ENCODE measurements at regions not wholly inside any gene's neighbourhood (a gene's known extent, or its start where the extent isn't known, plus 50 kb on each side); places are given as distances from the start of the nearest gene placed in this dataset.

GRCh38 chr7:153370092-153370491 lies 610.5 kb downstream of the ACTR3B start:
- Mint-ChIP-seq H3K4me3 (no peak overlapping the region), H3K27ac (no peak overlapping the region), H3K9me3 (peaks cover 13% of the 10 kb centered on the region), H3K36me3 (ENCODE audit: low read depth) (no peaks in the 10 kb centered on the region), H3K4me1 (ENCODE audit: low read depth) (no peaks in the 10 kb centered on the region), H3K27me3 (no peaks in the 10 kb centered on the region)

GRCh38 chr7:153380636-153381035 lies 621.1 kb downstream of the ACTR3B start:
- Mint-ChIP-seq H3K27me3 (peaks cover 4% of the 10 kb centered on the region), H3K9me3 (peaks cover 7% of the 10 kb centered on the region), H3K4me1 (ENCODE audit: low read depth) (no peaks in the 10 kb centered on the region), H3K4me3 (no peak overlapping the region), H3K36me3 (ENCODE audit: low read depth) (no peaks in the 10 kb centered on the region), H3K27ac (no peak overlapping the region)

- Mint-ChIP-seq H3K36me3 (ENCODE audit: low read depth) (no peaks in the 10 kb centered on the region), H3K4me3 (no peak overlapping the region), H3K27ac (no peak overlapping the region), H3K4me1 (ENCODE audit: low read depth) (no peaks in the 10 kb centered on the region), H3K27me3 (peaks cover 4% of the 10 kb centered on the region), H3K9me3 (peaks cover 7% of the 10 kb centered on the region)
Observed at GRCh38 chr7:153381275-153382040, 621.9 kb downstream of the ACTR3B start.

- peaks cover 13% of the 10 kb centered on the region for H3K9me3 Mint-ChIP-seq
- peaks cover 4% of the 10 kb centered on the region for H3K27me3 Mint-ChIP-seq
- no peaks in the 10 kb centered on the region for H3K36me3 Mint-ChIP-seq (ENCODE audit: low read depth)
Observed at GRCh38 chr7:153382641-153383101, 623.1 kb downstream of the ACTR3B start.

GRCh38 chr7:153383781-153384180 lies 624.2 kb downstream of the ACTR3B start:
- peaks cover 14% of the 10 kb centered on the region for H3K9me3 Mint-ChIP-seq
- no peaks in the 10 kb centered on the region for H3K4me1 Mint-ChIP-seq (ENCODE audit: low read depth)

More at GRCh38 chr7:153382641-153383101, 623.1 kb downstream of the ACTR3B start:
- no peaks in the 10 kb centered on the region for H3K4me1 Mint-ChIP-seq (ENCODE audit: low read depth)
- no peak overlapping the region for H3K27ac Mint-ChIP-seq
- H3K4me3 Mint-ChIP-seq, result no peak overlapping the region

GRCh38 chr7:153385502-153385901 lies 626.0 kb downstream of the ACTR3B start:
- H3K36me3 Mint-ChIP-seq (ENCODE audit: low read depth), result no peaks in the 10 kb centered on the region
- peaks cover 17% of the 10 kb centered on the region for H3K9me3 Mint-ChIP-seq
- no peaks in the 10 kb centered on the region for H3K4me1 Mint-ChIP-seq (ENCODE audit: low read depth)
- H3K27me3 Mint-ChIP-seq, result peaks cover 4% of the 10 kb centered on the region
- no peak overlapping the region for H3K27ac Mint-ChIP-seq
- H3K4me3 Mint-ChIP-seq, result no peak overlapping the region

More at GRCh38 chr7:153383781-153384180, 624.2 kb downstream of the ACTR3B start:
- no peaks in the 10 kb centered on the region for H3K36me3 Mint-ChIP-seq (ENCODE audit: low read depth)
- H3K27ac Mint-ChIP-seq, result no peak overlapping the region
- peaks cover 4% of the 10 kb centered on the region for H3K27me3 Mint-ChIP-seq
- no peak overlapping the region for H3K4me3 Mint-ChIP-seq

- no peaks in the 10 kb centered on the region for H3K27me3 Mint-ChIP-seq
- no peaks in the 10 kb centered on the region for H3K4me1 Mint-ChIP-seq (ENCODE audit: low read depth)
- H3K27ac Mint-ChIP-seq, result no peak overlapping the region
- H3K9me3 Mint-ChIP-seq, result peaks cover 27% of the 10 kb centered on the region
- H3K36me3 Mint-ChIP-seq (ENCODE audit: low read depth), result no peaks in the 10 kb centered on the region
- no peak overlapping the region for H3K4me3 Mint-ChIP-seq
Observed at GRCh38 chr7:153386556-153386955, 627.0 kb downstream of the ACTR3B start.

- no peaks in the 10 kb centered on the region for H3K27me3 Mint-ChIP-seq
- H3K27ac Mint-ChIP-seq, result no peak overlapping the region
- H3K4me3 Mint-ChIP-seq, result no peak overlapping the region
- H3K36me3 Mint-ChIP-seq (ENCODE audit: low read depth), result no peaks in the 10 kb centered on the region
- peaks cover 28% of the 10 kb centered on the region for H3K9me3 Mint-ChIP-seq
- H3K4me1 Mint-ChIP-seq (ENCODE audit: low read depth), result no peaks in the 10 kb centered on the region
Observed at GRCh38 chr7:153388611-153389010, 629.1 kb downstream of the ACTR3B start.

- H3K9me3 Mint-ChIP-seq, result peaks cover 25% of the 10 kb centered on the region
- H3K4me3 Mint-ChIP-seq, result no peak overlapping the region
- no peaks in the 10 kb centered on the region for H3K27me3 Mint-ChIP-seq
- H3K27ac Mint-ChIP-seq, result no peak overlapping the region
- no peaks in the 10 kb centered on the region for H3K36me3 Mint-ChIP-seq (ENCODE audit: low read depth)
- no peaks in the 10 kb centered on the region for H3K4me1 Mint-ChIP-seq (ENCODE audit: low read depth)
Observed at GRCh38 chr7:153389261-153389660, 629.7 kb downstream of the ACTR3B start.

- Mint-ChIP-seq H3K27me3 (no peaks in the 10 kb centered on the region), H3K36me3 (ENCODE audit: low read depth) (no peaks in the 10 kb centered on the region), H3K4me3 (no peak overlapping the region), H3K4me1 (ENCODE audit: low read depth) (no peaks in the 10 kb centered on the region), H3K9me3 (peaks cover 20% of the 10 kb centered on the region), H3K27ac (no peak overlapping the region)
Observed at GRCh38 chr7:153390955-153391354, 631.4 kb downstream of the ACTR3B start.

- no peaks in the 10 kb centered on the region for H3K4me1 Mint-ChIP-seq (ENCODE audit: low read depth)
- no peak overlapping the region for H3K27ac Mint-ChIP-seq
- no peaks in the 10 kb centered on the region for H3K27me3 Mint-ChIP-seq
- H3K9me3 Mint-ChIP-seq, result peaks cover 14% of the 10 kb centered on the region
- H3K36me3 Mint-ChIP-seq (ENCODE audit: low read depth), result no peaks in the 10 kb centered on the region
- no peak overlapping the region for H3K4me3 Mint-ChIP-seq
Observed at GRCh38 chr7:153392726-153393125, 633.2 kb downstream of the ACTR3B start.

- Mint-ChIP-seq H3K4me1 (ENCODE audit: low read depth) (no peaks in the 10 kb centered on the region), H3K36me3 (ENCODE audit: low read depth) (no peaks in the 10 kb centered on the region), H3K4me3 (no peak overlapping the region), H3K9me3 (peaks cover 14% of the 10 kb centered on the region), H3K27me3 (no peaks in the 10 kb centered on the region), H3K27ac (no peak overlapping the region)
Observed at GRCh38 chr7:153393666-153394065, 634.1 kb downstream of the ACTR3B start.

- Mint-ChIP-seq H3K4me1 (ENCODE audit: low read depth) (no peaks in the 10 kb centered on the region), H3K9me3 (peaks cover 2% of the 10 kb centered on the region), H3K4me3 (no peak overlapping the region), H3K27me3 (no peaks in the 10 kb centered on the region), H3K27ac (no peak overlapping the region), H3K36me3 (ENCODE audit: low read depth) (no peaks in the 10 kb centered on the region)
Observed at GRCh38 chr7:153396475-153396874, 636.9 kb downstream of the ACTR3B start.

GRCh38 chr7:153397459-153397858 lies 637.9 kb downstream of the ACTR3B start:
- no peak overlapping the region for H3K4me3 Mint-ChIP-seq
- no peak overlapping the region for H3K27ac Mint-ChIP-seq
- H3K4me1 Mint-ChIP-seq (ENCODE audit: low read depth), result no peaks in the 10 kb centered on the region
- no peaks in the 10 kb centered on the region for H3K27me3 Mint-ChIP-seq
- peaks cover 5% of the 10 kb centered on the region for H3K9me3 Mint-ChIP-seq
- no peaks in the 10 kb centered on the region for H3K36me3 Mint-ChIP-seq (ENCODE audit: low read depth)

- H3K27me3 Mint-ChIP-seq, result no peaks in the 10 kb centered on the region
- peaks cover 5% of the 10 kb centered on the region for H3K9me3 Mint-ChIP-seq
- H3K27ac Mint-ChIP-seq, result no peak overlapping the region
- no peak overlapping the region for H3K4me3 Mint-ChIP-seq
- no peaks in the 10 kb centered on the region for H3K4me1 Mint-ChIP-seq (ENCODE audit: low read depth)
- H3K36me3 Mint-ChIP-seq (ENCODE audit: low read depth), result no peaks in the 10 kb centered on the region
Observed at GRCh38 chr7:153397906-153398305, 638.4 kb downstream of the ACTR3B start.

- H3K27me3 Mint-ChIP-seq, result no peaks in the 10 kb centered on the region
- H3K4me3 Mint-ChIP-seq, result no peak overlapping the region
- no peaks in the 10 kb centered on the region for H3K4me1 Mint-ChIP-seq (ENCODE audit: low read depth)
- peaks cover 5% of the 10 kb centered on the region for H3K9me3 Mint-ChIP-seq
- H3K36me3 Mint-ChIP-seq (ENCODE audit: low read depth), result no peaks in the 10 kb centered on the region
- no peak overlapping the region for H3K27ac Mint-ChIP-seq
Observed at GRCh38 chr7:153398370-153398769, 638.8 kb downstream of the ACTR3B start.

All from stimulated activated naive CD8-positive, alpha-beta T cell treated with anti-CD3 and anti-CD28 coated beads, Interleukin-15, Interleukin-2, amounts not matched to agents 100 ng/mL and 50 ng/mL, for 24 hours (primary cell).